ENCODE measurements at regions not wholly inside any gene's neighbourhood (a gene's known extent, or its start where the extent isn't known, plus 50 kb on each side); places are given as distances from the start of the nearest gene placed in this dataset.
A peak's percentile ranks its signal among the peaks of the same experiment; 100 is the strongest.
"Not testable (repeated sequence)": the region's sequence is repeated elsewhere in the genome, so short reads cannot be mapped to it uniquely, and the experiment has no call there.

DNA sequence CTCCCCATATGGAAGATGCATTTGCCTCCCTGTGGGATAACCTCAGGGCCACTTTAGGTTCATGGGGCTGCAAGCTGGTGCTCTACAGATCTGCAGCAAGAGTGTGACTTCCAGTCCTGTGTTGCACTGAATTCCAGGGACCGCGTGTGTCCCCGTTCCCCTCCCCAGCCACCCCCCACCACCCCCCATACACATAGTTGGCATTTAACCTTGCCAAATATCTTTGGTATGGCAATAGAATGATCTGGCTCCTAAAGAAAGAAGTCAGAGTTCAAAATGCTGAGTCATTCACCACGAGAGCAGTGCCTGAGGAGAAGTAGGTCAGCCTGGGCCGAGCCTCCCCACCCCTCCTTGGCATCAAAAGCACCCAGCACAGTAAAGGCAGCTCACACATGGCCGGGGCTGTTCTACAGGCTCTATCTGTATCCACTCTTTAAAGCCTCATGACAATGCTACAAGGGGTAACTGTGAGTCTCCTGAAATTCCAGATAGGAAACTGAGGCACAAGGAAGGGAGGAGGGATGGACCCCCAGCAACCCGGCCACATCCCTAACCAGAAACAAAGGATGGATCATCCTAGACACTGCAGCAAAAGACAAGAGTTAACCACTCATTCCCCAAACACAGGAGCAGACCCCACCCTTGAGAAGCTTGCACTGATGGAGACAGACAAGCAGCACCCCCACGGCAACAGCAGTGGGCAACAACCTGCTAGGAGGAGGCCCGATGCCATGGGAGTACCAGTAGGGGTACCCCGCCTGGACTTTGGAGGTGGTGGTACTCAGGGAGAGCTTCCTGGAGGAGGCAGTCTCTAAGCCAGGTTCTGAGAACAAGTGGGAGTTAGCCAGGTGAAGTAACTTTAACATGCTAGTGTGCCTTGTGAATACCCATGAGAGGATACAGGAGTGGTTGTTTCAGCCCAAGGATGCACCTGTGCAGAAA lies 70.3 kb upstream of the NANOS1 start:
- Histone ChIP-seq H3K27me3 (ENCODE audit: control insufficient read depth in 3 of 3, insufficient read depth in 3 of 3, low read length in 2 of 3) (no peaks in the 10 kb centered on the region), H3K9me3 (ENCODE audit: control insufficient read depth in 4 of 4, insufficient read depth in 3 of 4, low read length in 3 of 4) (no peaks in the 10 kb centered on the region), H3K27ac (ENCODE audit: low read depth in 1 of 2, low read length in 1 of 2) (no peak overlapping the region), H3K36me3 (ENCODE audit: control insufficient read depth in 4 of 4, insufficient read depth in 4 of 4, low read length in 4 of 4) (no peaks in the 10 kb centered on the region), H3K4me3 (no peak overlapping the region), H3K9ac (ENCODE audit: insufficient read depth in 1 of 2, low read length in 2 of 2) (no peak overlapping the region), H3K4me1 (ENCODE audit: control insufficient read depth in 5 of 5, insufficient read depth in 5 of 5, low read length in 5 of 5) (peaks cover 0 to 6% (median 4%) of the 10 kb centered on the region in 5 donors)
- TF ChIP-seq, protein P1, sequence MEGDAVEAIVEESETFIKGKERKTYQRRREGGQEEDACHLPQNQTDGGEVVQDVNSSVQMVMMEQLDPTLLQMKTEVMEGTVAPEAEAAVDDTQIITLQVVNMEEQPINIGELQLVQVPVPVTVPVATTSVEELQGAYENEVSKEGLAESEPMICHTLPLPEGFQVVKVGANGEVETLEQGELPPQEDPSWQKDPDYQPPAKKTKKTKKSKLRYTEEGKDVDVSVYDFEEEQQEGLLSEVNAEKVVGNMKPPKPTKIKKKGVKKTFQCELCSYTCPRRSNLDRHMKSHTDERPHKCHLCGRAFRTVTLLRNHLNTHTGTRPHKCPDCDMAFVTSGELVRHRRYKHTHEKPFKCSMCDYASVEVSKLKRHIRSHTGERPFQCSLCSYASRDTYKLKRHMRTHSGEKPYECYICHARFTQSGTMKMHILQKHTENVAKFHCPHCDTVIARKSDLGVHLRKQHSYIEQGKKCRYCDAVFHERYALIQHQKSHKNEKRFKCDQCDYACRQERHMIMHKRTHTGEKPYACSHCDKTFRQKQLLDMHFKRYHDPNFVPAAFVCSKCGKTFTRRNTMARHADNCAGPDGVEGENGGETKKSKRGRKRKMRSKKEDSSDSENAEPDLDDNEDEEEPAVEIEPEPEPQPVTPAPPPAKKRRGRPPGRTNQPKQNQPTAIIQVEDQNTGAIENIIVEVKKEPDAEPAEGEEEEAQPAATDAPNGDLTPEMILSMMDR (IDR thresholded peaks at IDR 0.05; ENCODE audit: control extremely low read depth, extremely low read depth) = no peak
- peak in 1 of 3 donors; percentile 45 for DNase-seq
- peak; percentile 71 for ATAC-seq (ENCODE audit: insufficient read depth, low FRiP score)
- 48 to 55% methylated on average over 10 of the region's 10 CpGs for WGBS, 2 donors

DNA sequence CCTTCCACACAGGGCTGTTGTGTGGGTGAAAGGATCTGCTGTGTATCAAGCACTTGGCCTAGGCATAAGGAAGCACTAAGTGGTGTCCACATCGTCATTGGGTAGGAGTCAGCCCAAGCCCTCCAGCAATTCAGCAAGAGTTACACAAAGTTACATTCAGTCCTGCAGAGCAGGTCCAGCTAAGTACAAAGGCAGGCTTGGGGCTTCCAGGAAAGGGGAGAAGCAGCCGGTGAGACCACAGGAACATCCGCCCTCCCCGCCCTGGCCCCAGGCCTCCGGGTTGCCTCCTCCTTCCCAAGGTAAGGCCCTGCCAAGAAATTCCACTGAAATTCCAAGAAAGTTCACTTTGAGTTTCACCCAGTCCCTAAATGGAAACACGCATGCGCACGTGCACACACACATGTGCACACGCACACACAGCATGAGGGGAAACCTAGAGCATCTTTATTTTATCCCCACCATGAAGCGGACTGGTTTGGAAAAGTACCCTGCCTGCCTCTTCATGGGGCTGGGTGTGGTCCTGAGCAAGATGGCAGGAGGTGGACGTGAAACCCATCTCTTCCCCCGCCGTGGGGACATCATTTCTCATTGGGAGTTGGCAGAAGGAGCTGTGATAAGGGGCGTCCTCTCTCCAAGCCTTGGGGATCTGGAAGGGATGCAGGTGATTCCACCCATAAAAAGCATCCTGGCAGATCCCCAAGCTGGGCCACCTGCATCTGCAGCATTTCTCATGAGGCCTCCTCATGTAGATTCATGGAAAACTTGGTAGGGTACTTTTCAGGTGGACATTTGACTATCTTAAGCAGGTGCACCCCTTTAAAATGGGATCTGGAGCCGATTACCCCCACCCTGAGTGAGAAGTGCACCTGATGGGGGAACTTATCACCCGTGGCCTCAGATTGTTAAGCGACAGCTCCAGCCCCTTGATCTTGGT lies 69.1 kb upstream of the NANOS1 start:
- Histone ChIP-seq H3K36me3 (ENCODE audit: control insufficient read depth in 4 of 4, insufficient read depth in 4 of 4, low read length in 4 of 4) (no peaks in the 10 kb centered on the region), H3K9ac (ENCODE audit: insufficient read depth in 1 of 2, low read length in 2 of 2) (no peak overlapping the region), H3K4me1 (ENCODE audit: control insufficient read depth in 5 of 5, insufficient read depth in 5 of 5, low read length in 5 of 5) (peaks cover 0 to 6% (median 4%) of the 10 kb centered on the region in 5 donors), H3K27ac (ENCODE audit: low read depth in 1 of 2, low read length in 1 of 2) (no peak overlapping the region), H3K9me3 (ENCODE audit: control insufficient read depth in 4 of 4, insufficient read depth in 3 of 4, low read length in 3 of 4) (no peaks in the 10 kb centered on the region), H3K4me3 (no peak overlapping the region), H3K27me3 (ENCODE audit: control insufficient read depth in 3 of 3, insufficient read depth in 3 of 3, low read length in 2 of 3) (no peaks in the 10 kb centered on the region)
- ATAC-seq (ENCODE audit: insufficient read depth, low FRiP score) (no peak), DNase-seq (no peak)
- TF ChIP-seq, protein P1 (IDR thresholded peaks at IDR 0.05; ENCODE audit: control extremely low read depth, extremely low read depth) = no peak
- 80 to 90% methylated on average over 17 of the region's 17 CpGs for WGBS, 2 donors

DNA sequence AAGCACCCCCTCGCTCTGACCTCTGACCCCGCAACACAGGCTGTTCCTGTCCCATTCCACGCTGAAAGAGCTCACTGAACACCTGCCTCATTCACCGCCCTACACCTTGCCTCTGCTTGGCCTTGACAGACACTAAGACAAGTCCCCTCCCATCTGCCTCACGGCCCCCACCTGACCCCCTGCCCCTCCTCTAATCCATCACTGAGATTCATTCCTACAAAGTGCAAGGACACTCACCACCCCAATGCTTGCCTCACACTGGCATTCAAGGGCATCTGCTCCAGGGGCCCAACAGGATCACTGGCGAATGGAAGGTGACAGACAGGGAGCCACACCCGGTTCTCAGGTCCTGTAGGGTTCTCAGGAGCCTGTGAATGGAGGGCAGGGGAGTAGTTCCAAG lies 68.1 kb upstream of the NANOS1 start:
- H3K27ac ChIP-seq (ENCODE audit: low read depth in 1 of 2, low read length in 1 of 2) = no peak overlapping the region
- no peak overlapping the region for H3K9ac ChIP-seq (ENCODE audit: insufficient read depth in 1 of 2, low read length in 2 of 2)
- no peak overlapping the region for H3K4me3 ChIP-seq
- no peaks in the 10 kb centered on the region for H3K36me3 ChIP-seq (ENCODE audit: control insufficient read depth in 4 of 4, insufficient read depth in 4 of 4, low read length in 4 of 4)
- no peak for DNase-seq
- 75 to 80% methylated on average over 7 of the region's 7 CpGs for WGBS, 2 donors
- no peaks in the 10 kb centered on the region for H3K9me3 ChIP-seq (ENCODE audit: control insufficient read depth in 4 of 4, insufficient read depth in 3 of 4, low read length in 3 of 4)
- TF ChIP-seq, protein P1 (IDR thresholded peaks at IDR 0.05; ENCODE audit: control extremely low read depth, extremely low read depth) = no peak
- H3K27me3 ChIP-seq (ENCODE audit: control insufficient read depth in 3 of 3, insufficient read depth in 3 of 3, low read length in 2 of 3) = no peaks in the 10 kb centered on the region
- ATAC-seq (ENCODE audit: insufficient read depth, low FRiP score) = no peak
- H3K4me1 ChIP-seq (ENCODE audit: control insufficient read depth in 5 of 5, insufficient read depth in 5 of 5, low read length in 5 of 5) = peaks cover 0 to 6% (median 4%) of the 10 kb centered on the region in 5 donors

DNA sequence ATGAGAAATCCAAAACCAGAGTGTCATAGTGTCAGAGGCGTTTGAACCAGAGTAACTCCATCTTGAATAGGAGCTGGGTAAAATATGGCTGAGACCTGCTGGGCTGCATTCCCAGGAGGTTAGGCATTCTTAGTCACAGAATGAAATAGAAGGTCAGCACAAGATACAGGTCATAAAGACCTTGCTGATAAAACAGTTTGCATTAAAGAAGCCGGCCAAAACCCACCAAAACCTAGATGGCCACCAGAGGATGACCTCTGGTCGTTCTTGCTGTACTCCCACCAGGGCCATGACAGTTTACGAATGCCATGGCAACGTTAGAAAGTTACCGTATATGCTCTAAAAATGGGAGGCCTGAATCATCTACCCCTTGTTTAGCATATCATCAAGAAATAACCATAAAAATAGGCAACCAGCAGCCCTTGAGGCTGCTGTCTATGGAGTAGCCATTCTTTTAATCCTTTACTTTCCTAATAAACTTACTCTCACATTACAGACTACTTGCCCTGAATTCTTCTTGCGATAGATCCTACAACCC lies 67.1 kb upstream of the NANOS1 start:
- H3K27ac ChIP-seq (ENCODE audit: low read depth in 1 of 2, low read length in 1 of 2); DNase-seq; H3K4me3 ChIP-seq; H3K9ac ChIP-seq (ENCODE audit: insufficient read depth in 1 of 2, low read length in 2 of 2); H3K9me3 ChIP-seq (ENCODE audit: control insufficient read depth in 4 of 4, insufficient read depth in 3 of 4, low read length in 3 of 4); H3K4me1 ChIP-seq (ENCODE audit: control insufficient read depth in 5 of 5, insufficient read depth in 5 of 5, low read length in 5 of 5); ATAC-seq (ENCODE audit: insufficient read depth, low FRiP score); H3K36me3 ChIP-seq (ENCODE audit: control insufficient read depth in 4 of 4, insufficient read depth in 4 of 4, low read length in 4 of 4); H3K27me3 ChIP-seq (ENCODE audit: control insufficient read depth in 3 of 3, insufficient read depth in 3 of 3, low read length in 2 of 3): not testable (repeated sequence)
- WGBS, 2 donors = 71 to 77% methylated on average over 7 of the region's 7 CpGs
